ENCODE measurements at regions not wholly inside any gene's neighbourhood (a gene's known extent, or its start where the extent isn't known, plus 50 kb on each side); places are given as distances from the start of the nearest gene placed in this dataset.

DNA sequence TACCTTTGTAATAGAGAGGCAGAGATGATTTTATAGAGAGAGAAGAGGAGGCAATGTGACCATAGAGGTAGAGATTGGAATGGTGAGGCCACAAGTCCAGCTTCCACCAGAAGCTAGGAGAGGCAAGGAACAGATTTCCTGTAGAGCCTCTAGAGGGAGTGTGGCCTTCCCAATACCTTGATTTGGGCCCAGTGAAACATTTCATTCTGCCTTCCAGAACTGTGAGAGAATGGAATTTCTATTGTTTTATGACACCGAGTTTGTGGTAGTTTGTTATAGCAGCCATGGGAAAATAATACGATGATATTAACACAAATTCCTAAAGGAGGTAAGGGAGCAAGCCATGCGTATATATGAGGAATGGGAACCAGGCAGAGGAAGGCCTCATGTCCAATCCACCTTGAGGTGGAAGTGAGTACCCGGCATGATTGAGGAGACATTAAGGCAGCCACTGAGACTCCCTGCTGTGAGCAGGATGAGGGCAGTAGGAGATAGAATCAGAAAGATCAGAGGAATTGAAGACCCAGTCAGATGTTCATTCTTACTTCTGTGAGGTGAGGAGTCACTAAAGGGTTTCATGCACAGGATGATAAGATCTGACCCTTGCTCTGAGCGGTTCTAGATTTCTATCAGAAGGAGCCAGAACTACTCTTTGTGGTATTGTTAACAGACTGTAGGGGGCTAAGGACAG is 636.3 kb upstream of the IMPG1 start:
- no peak for DNase-seq (ENCODE audit: low read depth)
- TF ChIP-seq, protein P1, sequence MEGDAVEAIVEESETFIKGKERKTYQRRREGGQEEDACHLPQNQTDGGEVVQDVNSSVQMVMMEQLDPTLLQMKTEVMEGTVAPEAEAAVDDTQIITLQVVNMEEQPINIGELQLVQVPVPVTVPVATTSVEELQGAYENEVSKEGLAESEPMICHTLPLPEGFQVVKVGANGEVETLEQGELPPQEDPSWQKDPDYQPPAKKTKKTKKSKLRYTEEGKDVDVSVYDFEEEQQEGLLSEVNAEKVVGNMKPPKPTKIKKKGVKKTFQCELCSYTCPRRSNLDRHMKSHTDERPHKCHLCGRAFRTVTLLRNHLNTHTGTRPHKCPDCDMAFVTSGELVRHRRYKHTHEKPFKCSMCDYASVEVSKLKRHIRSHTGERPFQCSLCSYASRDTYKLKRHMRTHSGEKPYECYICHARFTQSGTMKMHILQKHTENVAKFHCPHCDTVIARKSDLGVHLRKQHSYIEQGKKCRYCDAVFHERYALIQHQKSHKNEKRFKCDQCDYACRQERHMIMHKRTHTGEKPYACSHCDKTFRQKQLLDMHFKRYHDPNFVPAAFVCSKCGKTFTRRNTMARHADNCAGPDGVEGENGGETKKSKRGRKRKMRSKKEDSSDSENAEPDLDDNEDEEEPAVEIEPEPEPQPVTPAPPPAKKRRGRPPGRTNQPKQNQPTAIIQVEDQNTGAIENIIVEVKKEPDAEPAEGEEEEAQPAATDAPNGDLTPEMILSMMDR (IDR thresholded peaks at IDR 0.05; ENCODE audit: low read depth, low read length, missing control alignments): no peak
- no peak overlapping the region for H3K4me3 ChIP-seq (ENCODE audit: low read depth, low read length)

GRCh38 chr6:76707630-76708029 is 635.2 kb upstream of the IMPG1 start:
- H3K4me3 ChIP-seq (ENCODE audit: low read depth, low read length): no peak overlapping the region
- TF ChIP-seq, protein P1 (IDR thresholded peaks at IDR 0.05; ENCODE audit: low read depth, low read length, missing control alignments): no peak
- no peak for DNase-seq (ENCODE audit: low read depth)

GRCh38 chr6:76706631-76707030 is 634.2 kb upstream of the IMPG1 start:
- DNase-seq (ENCODE audit: low read depth): no peak
- TF ChIP-seq, protein P1 (IDR thresholded peaks at IDR 0.05; ENCODE audit: low read depth, low read length, missing control alignments): no peak
- no peak overlapping the region for H3K4me3 ChIP-seq (ENCODE audit: low read depth, low read length)

DNA sequence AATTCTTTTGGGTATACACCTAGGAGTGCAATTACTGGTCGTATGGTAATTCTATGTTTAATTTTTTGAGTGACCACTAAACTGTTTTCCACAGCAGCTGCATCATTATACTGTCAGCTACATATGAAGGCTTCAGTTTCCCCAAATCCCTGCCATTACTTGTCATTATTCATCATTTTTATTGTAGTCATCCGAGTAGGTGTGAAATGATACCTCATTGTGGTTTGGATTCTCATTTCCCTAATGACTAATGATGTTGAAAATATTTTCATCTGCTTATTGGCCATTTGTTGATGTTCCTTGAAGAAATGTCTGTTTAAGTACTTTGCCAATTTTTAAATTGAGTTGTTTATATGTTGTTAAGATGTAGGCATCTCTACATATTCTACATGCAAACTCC is 633.6 kb upstream of the IMPG1 start:
- TF ChIP-seq, protein P1 (IDR thresholded peaks at IDR 0.05; ENCODE audit: low read depth, low read length, missing control alignments): no peak
- no peak overlapping the region for H3K4me3 ChIP-seq (ENCODE audit: low read depth, low read length)
- DNase-seq (ENCODE audit: low read depth): no peak

DNA sequence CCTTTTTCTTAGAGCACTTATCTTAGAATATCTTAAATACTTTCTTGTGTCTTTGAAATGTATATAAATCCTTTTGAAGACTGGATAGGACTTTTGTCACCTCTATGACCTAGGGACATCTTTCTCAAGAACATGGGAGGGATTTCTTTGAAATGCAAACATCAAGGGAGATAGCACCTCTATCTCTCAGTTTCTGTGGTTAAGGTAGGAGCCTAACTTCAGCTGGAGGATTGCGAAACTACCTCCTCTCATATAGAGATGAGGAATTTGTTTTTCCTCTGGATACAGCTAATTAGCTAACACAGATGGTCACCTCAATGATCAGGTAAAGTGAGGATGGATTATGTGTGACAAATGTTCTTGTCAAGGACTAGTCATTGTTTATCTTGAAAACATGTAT is 631.3 kb upstream of the IMPG1 start:
- no peak for DNase-seq (ENCODE audit: low read depth)
- H3K4me3 ChIP-seq (ENCODE audit: low read depth, low read length): no peak overlapping the region
- TF ChIP-seq, protein P1 (IDR thresholded peaks at IDR 0.05; ENCODE audit: low read depth, low read length, missing control alignments): no peak

DNA sequence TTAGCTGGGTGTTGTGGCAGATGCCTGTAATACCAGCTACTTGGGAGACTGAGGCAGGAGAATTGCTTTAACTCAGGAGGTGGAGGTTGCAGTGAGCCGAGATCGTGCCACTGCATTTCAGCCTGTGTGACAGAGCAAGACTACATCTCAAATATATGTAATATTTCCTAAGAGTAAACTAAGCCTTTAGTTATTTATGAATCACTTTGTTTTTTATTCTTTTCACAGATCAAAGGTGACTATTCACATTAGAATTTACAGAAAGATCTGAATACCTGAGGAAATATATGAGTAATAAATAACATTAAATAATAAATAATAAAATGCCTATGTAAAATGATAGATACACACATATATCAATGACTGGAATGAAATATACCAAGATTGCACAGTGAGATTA is 630.8 kb upstream of the IMPG1 start:
- TF ChIP-seq, protein P1 (IDR thresholded peaks at IDR 0.05; ENCODE audit: low read depth, low read length, missing control alignments): no peak
- no peak overlapping the region for H3K4me3 ChIP-seq (ENCODE audit: low read depth, low read length)
- no peak for DNase-seq (ENCODE audit: low read depth)

GRCh38 chr6:76702187-76702586 is 629.7 kb upstream of the IMPG1 start:
- no peak overlapping the region for H3K4me3 ChIP-seq (ENCODE audit: low read depth, low read length)

More at GRCh38 chr6:76702187-76702586, 629.7 kb upstream of the IMPG1 start:
- TF ChIP-seq, protein P1 (IDR thresholded peaks at IDR 0.05; ENCODE audit: low read depth, low read length, missing control alignments): no peak
- no peak for DNase-seq (ENCODE audit: low read depth)
